Prostate gland (tissue), 2 donors: ENCODE measurements at regions not wholly inside any gene's neighbourhood (a gene's known extent, or its start where the extent isn't known, plus 50 kb on each side); places are given as distances from the start of the nearest gene placed in this dataset.

Source experiments
- DNase-seq: peaks from one replicate; pipeline ENCODE4 v3.0.0-alpha.2; 2019; ENCODE audit warnings: low spot score
- H3K27ac ChIP-seq, 2 donors: fragments of 200-600 bp; sonication (generic); 2 replicates each; pipeline ENCODE4 v1.5.1; 2017 to 2019
- H3K27me3 ChIP-seq: fragments of 200-600 bp; sonication (generic); replicated peaks from 2 replicates; pipeline ENCODE4 v1.5.1; 2019; ENCODE audit not compliant: insufficient read depth
- H3K36me3 ChIP-seq, 2 donors: fragments of 200-600 bp; sonication (generic); 1 replicate in 1 of 2; 2 replicates in 1 of 2; pipeline versions ENCODE4 v1.5.1 to v1.8.1; 2017 to 2019
- H3K4me1 ChIP-seq: fragments of 200-600 bp; sonication (generic); replicated peaks from 2 replicates; pipeline ENCODE4 v1.5.1; 2019
- H3K4me3 ChIP-seq, 2 donors: fragments of 200-600 bp; sonication (generic); 2 replicates each; pipeline ENCODE4 v1.5.1; 2017 to 2019
- H3K9me3 ChIP-seq: fragments of 200-600 bp; sonication (generic); 2 replicates; pipeline ENCODE4 v1.5.1; 2017
- POLR2A ChIP-seq: fragments of 450-650 bp; IDR thresholded peaks from one replicate; pipeline ENCODE4 v1.6.1; 2016; ENCODE audit warnings: antibody characterized with exemption, mild to moderate bottlenecking
- POLR2AphosphoS5 ChIP-seq: sonication (generic); formaldehyde crosslinking; IDR thresholded peaks from one replicate; pipeline ENCODE4 v1.6.1; 2017; ENCODE audit warnings: antibody characterized with exemption
- WGBS: methylation state at CpG from one replicate; pipeline ENCODE4 v1.1.5; 2018; 5-methylcytosine and 5-hydroxymethylcytosine counted together
- intact Hi-C: fragments of 100-400 bp; cut with DNase I; formaldehyde crosslinking; loops from one replicate; pipeline ENCODE4 v1.14.2; 2022
- TF ChIP-seq, protein P1 (sequence below), 4 experiments: fragments of 200-600 bp in 2 of 4; fragments of 450-650 bp in 2 of 4; sonication (generic) in 2 of 4; IDR thresholded peaks; 1 replicate in 3 of 4; 2 replicates in 1 of 4; pipeline ENCODE4 v1.5.1; 2016 to 2019; ENCODE audit warnings: antibody characterized with exemption in 4 of 4, mild to moderate bottlenecking in 2 of 4, moderate library complexity in 2 of 4

GRCh38 chr7:82701949-82702348 lies 258.4 kb upstream of the CACNA2D1 start:
- Histone ChIP-seq H3K4me3 (no peak overlapping the region), H3K4me1 (no peaks in the 10 kb centered on the region), H3K9me3 (no peaks in the 10 kb centered on the region), H3K36me3 (no peaks in the 10 kb centered on the region), H3K27me3 (peaks cover 2% of the 10 kb centered on the region), H3K27ac (no peak overlapping the region)
- intact Hi-C loops, result no loop called here
- WGBS, result 78% methylated on average over 1 of the region's 1 CpG
- no peak for DNase-seq
- TF ChIP-seq POLR2AphosphoS5, result no peak
- no peak for TF ChIP-seq POLR2A
- TF ChIP-seq, protein P1, sequence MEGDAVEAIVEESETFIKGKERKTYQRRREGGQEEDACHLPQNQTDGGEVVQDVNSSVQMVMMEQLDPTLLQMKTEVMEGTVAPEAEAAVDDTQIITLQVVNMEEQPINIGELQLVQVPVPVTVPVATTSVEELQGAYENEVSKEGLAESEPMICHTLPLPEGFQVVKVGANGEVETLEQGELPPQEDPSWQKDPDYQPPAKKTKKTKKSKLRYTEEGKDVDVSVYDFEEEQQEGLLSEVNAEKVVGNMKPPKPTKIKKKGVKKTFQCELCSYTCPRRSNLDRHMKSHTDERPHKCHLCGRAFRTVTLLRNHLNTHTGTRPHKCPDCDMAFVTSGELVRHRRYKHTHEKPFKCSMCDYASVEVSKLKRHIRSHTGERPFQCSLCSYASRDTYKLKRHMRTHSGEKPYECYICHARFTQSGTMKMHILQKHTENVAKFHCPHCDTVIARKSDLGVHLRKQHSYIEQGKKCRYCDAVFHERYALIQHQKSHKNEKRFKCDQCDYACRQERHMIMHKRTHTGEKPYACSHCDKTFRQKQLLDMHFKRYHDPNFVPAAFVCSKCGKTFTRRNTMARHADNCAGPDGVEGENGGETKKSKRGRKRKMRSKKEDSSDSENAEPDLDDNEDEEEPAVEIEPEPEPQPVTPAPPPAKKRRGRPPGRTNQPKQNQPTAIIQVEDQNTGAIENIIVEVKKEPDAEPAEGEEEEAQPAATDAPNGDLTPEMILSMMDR (IDR thresholded peaks at IDR 0.05), result no peak

DNA sequence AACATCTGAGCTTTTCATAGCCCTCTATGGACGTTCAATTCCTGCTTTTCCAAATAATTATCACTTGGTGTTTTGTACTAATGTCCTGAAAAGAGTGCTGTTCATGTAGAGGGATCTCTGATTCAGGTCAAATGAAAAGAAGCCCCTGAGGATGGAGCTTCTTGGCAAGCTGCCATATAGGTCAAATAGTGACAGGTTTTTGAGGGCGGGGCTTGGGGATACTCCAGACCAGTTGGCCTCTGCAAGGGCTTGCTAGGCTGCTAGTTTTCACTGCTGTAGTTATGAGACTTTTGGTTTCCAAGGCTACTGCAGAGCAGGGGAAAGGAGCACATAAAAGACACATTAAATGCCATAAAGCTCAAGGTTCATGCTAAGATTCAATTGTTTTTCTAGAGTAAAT lies 257.2 kb upstream of the CACNA2D1 start:
- intact Hi-C loops, result no loop called here
- no peak for DNase-seq
- H3K4me3 ChIP-seq, result no peak overlapping the region
- no peaks in the 10 kb centered on the region for H3K36me3 ChIP-seq
- H3K27ac ChIP-seq, result no peak overlapping the region
- no peak for TF ChIP-seq POLR2AphosphoS5
- 66% methylated on average over 2 of the region's 2 CpGs for WGBS
- no peaks in the 10 kb centered on the region for H3K9me3 ChIP-seq
- peaks cover 2% of the 10 kb centered on the region for H3K27me3 ChIP-seq
- H3K4me1 ChIP-seq, result no peaks in the 10 kb centered on the region

DNA sequence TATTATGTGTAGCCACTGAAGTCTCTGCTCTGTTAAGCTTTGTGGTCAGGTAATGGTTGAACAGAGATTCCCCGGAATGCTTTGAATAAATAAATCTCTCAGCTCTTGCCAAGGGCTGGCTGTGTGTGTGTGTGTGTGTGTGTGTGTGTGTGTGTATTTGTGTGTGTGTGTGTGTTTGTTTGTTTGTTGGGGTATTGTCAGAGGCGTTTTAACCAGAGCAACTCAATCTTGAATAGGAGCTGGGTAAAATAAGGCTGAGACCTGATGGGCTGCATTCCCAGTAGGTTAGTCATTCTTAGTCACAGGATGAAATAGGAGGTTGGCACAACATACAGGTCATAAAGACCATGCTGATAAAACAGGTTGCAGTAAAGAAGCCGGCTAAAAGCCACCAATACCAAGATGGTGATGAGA lies 256.2 kb upstream of the CACNA2D1 start:
- 44% methylated on average over 3 of the region's 3 CpGs for WGBS
- intact Hi-C loops, result no loop called here
- Histone ChIP-seq H3K9me3 (no peaks in the 10 kb centered on the region), H3K27me3 (peaks cover 2% of the 10 kb centered on the region), H3K27ac (no peak overlapping the region), H3K4me1 (no peaks in the 10 kb centered on the region), H3K36me3 (no peaks in the 10 kb centered on the region), H3K4me3 (no peak overlapping the region)
- peak; percentile 35 for DNase-seq
- TF ChIP-seq POLR2AphosphoS5 (no peak), POLR2A (no peak)
- TF ChIP-seq, protein P1 (IDR thresholded peaks at IDR 0.05), result no peak

GRCh38 chr7:82697897-82698296 lies 254.3 kb upstream of the CACNA2D1 start:
- intact Hi-C loops, result no loop called here
- Histone ChIP-seq H3K9me3 (no peaks in the 10 kb centered on the region), H3K36me3 (no peaks in the 10 kb centered on the region), H3K27me3 (peaks cover 2% of the 10 kb centered on the region), H3K4me3 (no peak overlapping the region), H3K4me1 (no peaks in the 10 kb centered on the region), H3K27ac (no peak overlapping the region)
- TF ChIP-seq POLR2A (no peak), POLR2AphosphoS5 (no peak)
- TF ChIP-seq, protein P1 (IDR thresholded peaks at IDR 0.05), result no peak
- no peak for DNase-seq
- 86% methylated on average over 3 of the region's 3 CpGs for WGBS

- intact Hi-C loops, result no loop called here
- WGBS, result 92% methylated on average over 3 of the region's 3 CpGs
- H3K27me3 ChIP-seq, result no peaks in the 10 kb centered on the region
- H3K4me1 ChIP-seq, result no peaks in the 10 kb centered on the region
- H3K4me3 ChIP-seq, result no peak overlapping the region
- H3K9me3 ChIP-seq, result no peaks in the 10 kb centered on the region
- H3K27ac ChIP-seq, result no peak overlapping the region
- no peaks in the 10 kb centered on the region for H3K36me3 ChIP-seq
- TF ChIP-seq, protein P1 (IDR thresholded peaks at IDR 0.05), result no peak
- TF ChIP-seq POLR2A (no peak), POLR2AphosphoS5 (no peak)
- DNase-seq, result no peak
Measured at GRCh38 chr7:82696631-82697030, 253.1 kb upstream of the CACNA2D1 start.
